NT2/D1 (cell line): ENCODE measurements at regions not wholly inside any gene's neighbourhood (a gene's known extent, or its start where the extent isn't known, plus 50 kb on each side); places are given as distances from the start of the nearest gene placed in this dataset.

ENCODE experiments used
- SUZ12 ChIP-seq: IDR thresholded peaks from 2 replicates; pipeline ENCODE4 v1.6.1; 2011; ENCODE audit not compliant: insufficient read length, insufficient read depth; ENCODE audit errors: extremely low read depth
- YY1 ChIP-seq: IDR thresholded peaks from 2 replicates; pipeline ENCODE4 v1.6.1; 2011; ENCODE audit not compliant: insufficient read length, insufficient read depth
- ZNF274 ChIP-seq: IDR thresholded peaks from 2 replicates; pipeline ENCODE4 v1.6.1; 2011; ENCODE audit warnings: mild to moderate bottlenecking, low read depth, low read length

GRCh38 chr10:61042533-61042932, 98.5 kb upstream of the RHOBTB1 start:
- TF ChIP-seq ZNF274 (no peak), YY1 (no peak), SUZ12 (no peak)
